ENCODE measurements at regions not wholly inside any gene's neighbourhood (a gene's known extent, or its start where the extent isn't known, plus 50 kb on each side); places are given as distances from the start of the nearest gene placed in this dataset.

DNA sequence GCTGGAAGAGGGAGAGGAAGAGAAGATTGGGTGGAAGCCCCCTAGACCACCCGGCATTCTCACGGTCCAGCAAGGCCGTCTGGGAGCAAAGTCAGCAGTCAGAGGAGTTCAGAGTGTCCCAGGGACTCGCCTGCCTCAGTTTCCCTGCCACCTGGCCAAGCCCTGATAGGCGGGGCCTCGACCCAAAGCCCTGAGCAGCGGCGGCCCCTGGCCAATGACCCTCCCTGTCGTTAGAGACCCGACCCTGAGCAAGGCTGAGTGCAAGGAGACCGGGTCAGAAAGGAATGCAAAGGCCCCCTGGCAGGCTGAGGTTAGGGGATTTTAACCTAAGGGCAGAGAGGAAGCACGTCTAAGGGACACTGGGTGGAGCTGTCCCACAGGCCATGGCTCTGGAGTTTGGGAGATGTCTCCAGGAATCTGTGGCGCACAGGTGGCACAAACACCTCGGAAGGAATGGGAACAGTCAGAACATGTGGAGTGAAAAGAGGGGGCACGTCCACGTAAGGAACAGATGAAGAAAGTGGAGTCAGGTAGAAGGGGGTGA is 196.8 kb upstream of the PDE1C start:
- no peak overlapping the region for H3K27ac ChIP-seq
- no peaks in the 10 kb centered on the region for H3K27me3 ChIP-seq
- no peaks in the 10 kb centered on the region for H3K9me3 ChIP-seq
- no peak for DNase-seq (ENCODE audit: low spot score in 2 of 2)
- no peaks in the 10 kb centered on the region for H3K36me3 ChIP-seq
- H3K4me1 ChIP-seq = no peaks in the 10 kb centered on the region
- WGBS = 48% methylated on average over 10 of the region's 16 CpGs
- TF ChIP-seq EP300 (IDR thresholded peaks at IDR 0.05) = no peak
- TF ChIP-seq POLR2A (IDR thresholded peaks at IDR 0.05) = no peak
- no peak for TF ChIP-seq CTCF (IDR thresholded peaks at IDR 0.05)
- TF ChIP-seq POLR2AphosphoS5 (IDR thresholded peaks at IDR 0.05) = no peak
- H3K4me3 ChIP-seq = no peak overlapping the region

DNA sequence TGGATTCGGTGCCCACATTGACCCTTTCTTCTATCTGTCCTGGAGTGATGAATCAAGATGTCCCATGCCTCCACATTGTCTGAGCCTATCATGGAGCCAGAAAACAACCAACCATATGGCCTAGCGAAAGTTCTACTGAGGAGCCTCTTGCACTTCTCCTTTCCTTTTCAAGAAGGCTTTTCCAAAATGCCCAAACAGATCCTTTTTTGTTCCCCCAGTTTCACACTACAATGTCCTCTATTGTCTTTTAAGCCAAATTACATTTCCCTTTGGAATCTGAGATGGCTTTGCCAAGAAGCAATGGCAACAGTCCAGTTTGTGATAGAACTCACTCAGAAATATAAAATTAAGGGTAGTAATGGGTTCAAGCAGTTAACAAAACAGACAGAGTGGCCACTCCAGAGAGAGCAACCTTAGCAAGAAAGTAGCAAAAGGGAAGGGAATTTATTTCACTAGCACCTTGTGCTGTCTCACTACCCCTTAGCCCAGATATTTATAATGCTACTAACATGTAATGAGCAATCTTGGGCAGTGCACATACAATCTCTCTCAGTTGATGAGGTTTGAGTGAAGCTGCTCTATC is 194.6 kb upstream of the PDE1C start:
- Histone ChIP-seq H3K9me3 (no peaks in the 10 kb centered on the region), H3K27me3 (no peaks in the 10 kb centered on the region), H3K36me3 (no peaks in the 10 kb centered on the region), H3K4me3 (no peak overlapping the region), H3K4me1 (no peaks in the 10 kb centered on the region), H3K27ac (no peak overlapping the region)
- no peak for DNase-seq (ENCODE audit: low spot score in 2 of 2)
- 66% methylated on average over 2 of the region's 2 CpGs for WGBS
- TF ChIP-seq EP300 (IDR thresholded peaks at IDR 0.05) (no peak), POLR2A (IDR thresholded peaks at IDR 0.05) (no peak), POLR2AphosphoS5 (IDR thresholded peaks at IDR 0.05) (no peak), CTCF (IDR thresholded peaks at IDR 0.05) (no peak)

- no peaks in the 10 kb centered on the region for H3K9me3 ChIP-seq
- TF ChIP-seq EP300 (IDR thresholded peaks at IDR 0.05) (no peak), POLR2A (IDR thresholded peaks at IDR 0.05) (no peak), CTCF (IDR thresholded peaks at IDR 0.05) (no peak), POLR2AphosphoS5 (IDR thresholded peaks at IDR 0.05) (no peak)
- no peak for DNase-seq (ENCODE audit: low spot score in 2 of 2)
- no peaks in the 10 kb centered on the region for H3K27me3 ChIP-seq
- no peaks in the 10 kb centered on the region for H3K4me1 ChIP-seq
- no peaks in the 10 kb centered on the region for H3K36me3 ChIP-seq
- H3K4me3 ChIP-seq = no peak overlapping the region
- no peak overlapping the region for H3K27ac ChIP-seq
Measured at GRCh38 chr7:32263611-32264010, 193.4 kb upstream of the PDE1C start.

DNA sequence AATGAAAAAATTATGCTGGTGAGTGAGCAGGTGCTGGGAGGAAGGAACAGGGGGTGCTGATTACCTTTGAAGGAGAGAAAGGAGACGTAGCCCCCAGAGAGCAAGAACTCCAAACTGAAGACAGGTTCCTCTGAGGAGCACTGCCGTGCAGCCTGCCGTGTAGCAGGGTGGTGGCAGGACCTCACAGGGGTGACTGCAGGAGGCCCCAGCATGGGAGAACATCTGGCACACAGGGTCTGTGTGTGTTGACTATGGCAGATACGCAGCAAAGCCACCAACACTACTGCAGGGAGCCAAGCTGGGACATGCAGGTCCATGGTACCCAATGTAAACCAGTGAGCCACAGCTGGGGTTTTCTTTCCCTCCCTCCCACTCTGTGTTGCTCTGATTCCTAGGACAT is 192.1 kb upstream of the PDE1C start:
- H3K4me3 ChIP-seq = no peak overlapping the region
- no peaks in the 10 kb centered on the region for H3K36me3 ChIP-seq
- no peaks in the 10 kb centered on the region for H3K4me1 ChIP-seq
- TF ChIP-seq POLR2A (IDR thresholded peaks at IDR 0.05) (no peak), CTCF (IDR thresholded peaks at IDR 0.05) (no peak), POLR2AphosphoS5 (IDR thresholded peaks at IDR 0.05) (no peak), EP300 (IDR thresholded peaks at IDR 0.05) (no peak)
- DNase-seq (ENCODE audit: low spot score in 2 of 2) = no peak
- no peaks in the 10 kb centered on the region for H3K9me3 ChIP-seq
- no peaks in the 10 kb centered on the region for H3K27me3 ChIP-seq
- no peak overlapping the region for H3K27ac ChIP-seq
- 65% methylated on average over 4 of the region's 4 CpGs for WGBS

DNA sequence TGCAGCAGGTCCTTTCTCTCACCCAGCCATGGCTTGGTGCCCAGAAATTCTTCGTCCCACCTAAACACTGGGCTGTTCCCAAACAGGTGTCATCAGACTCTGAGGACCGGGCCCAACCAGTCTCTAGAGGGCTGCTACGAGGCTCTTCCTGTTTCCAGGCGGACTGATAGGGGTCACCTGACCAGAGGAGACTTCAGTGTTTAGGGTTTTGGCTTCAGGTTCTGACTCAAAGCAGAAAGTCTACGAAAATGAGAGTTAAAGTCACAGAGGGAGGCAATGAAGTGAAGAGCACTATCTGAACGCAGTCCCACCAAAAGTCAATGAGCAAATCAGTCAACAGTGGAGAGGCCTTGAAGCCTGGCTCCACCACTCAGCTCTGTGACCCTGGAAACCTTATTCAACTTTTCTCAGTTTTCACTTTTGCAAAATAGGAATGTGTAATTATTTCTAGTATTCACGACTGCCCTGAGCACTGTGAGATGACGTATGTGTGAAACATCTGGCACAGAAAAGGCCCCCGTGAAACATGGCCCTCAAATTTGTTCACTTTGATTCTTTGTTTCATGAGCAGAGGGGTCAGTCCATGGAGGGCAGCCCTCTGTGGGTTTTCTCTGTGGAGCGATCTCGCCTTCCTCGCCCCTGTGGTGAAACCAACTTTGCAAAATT is 189.9 kb upstream of the PDE1C start:
- no peak overlapping the region for H3K4me3 ChIP-seq
- no peaks in the 10 kb centered on the region for H3K9me3 ChIP-seq
- DNase-seq (ENCODE audit: low spot score in 2 of 2) = no peak
- H3K4me1 ChIP-seq = no peaks in the 10 kb centered on the region
- WGBS = 72% methylated on average over 12 of the region's 12 CpGs
- TF ChIP-seq EP300 (IDR thresholded peaks at IDR 0.05) (no peak), CTCF (IDR thresholded peaks at IDR 0.05) (no peak), POLR2A (IDR thresholded peaks at IDR 0.05) (no peak)
- H3K36me3 ChIP-seq = no peaks in the 10 kb centered on the region
- no peaks in the 10 kb centered on the region for H3K27me3 ChIP-seq
- no peak overlapping the region for H3K27ac ChIP-seq

Data from suprapubic skin (tissue), 4 donors.